Heart left ventricle (tissue), 16 donors: ENCODE measurements at regions not wholly inside any gene's neighbourhood (a gene's known extent, or its start where the extent isn't known, plus 50 kb on each side); places are given as distances from the start of the nearest gene placed in this dataset.

Experiments
- ATAC-seq, 4 donors: fragments of 200-7000 bp; cut with Tn5 transposase; one replicate each; pipeline ENCODE4 v1.9.1; 2020 to 2022; ENCODE audit warnings: moderate library complexity in 4 of 4, mild to moderate bottlenecking in 3 of 4, moderate number of reproducible peaks in 1 of 4
- DNase-seq, 5 donors: peaks; one replicate each; pipeline ENCODE4 v3.0.0-alpha.2; 2020
- H3K27ac ChIP-seq, 12 donors: fragments of 200-600 bp; sonication (generic) in 4 of 12; one replicate each; pipeline versions ENCODE4 v1.5.0 to v1.8.0; 2016 to 2022; ENCODE audit warnings: mild to moderate bottlenecking in 2 of 12
- H3K27me3 ChIP-seq, 9 donors: fragments of 200-600 bp; sonication (generic) in 2 of 9; one replicate each; pipeline versions ENCODE4 v1.5.1 to v1.8.0; 2016 to 2022; ENCODE audit warnings: mild to moderate bottlenecking in 3 of 9
- H3K36me3 ChIP-seq, 9 donors: fragments of 200-600 bp; sonication (generic) in 2 of 9; one replicate each; pipeline versions ENCODE4 v1.5.0 to v1.8.0; 2018 to 2022; ENCODE audit warnings: mild to moderate bottlenecking in 2 of 9
- H3K4me1 ChIP-seq, 12 donors: fragments of 200-600 bp; sonication (generic) in 4 of 12; one replicate each; pipeline versions ENCODE4 v1.5.0 to v1.8.0; 2016 to 2022; ENCODE audit warnings: mild to moderate bottlenecking in 3 of 12
- H3K4me3 ChIP-seq, 12 donors: fragments of 200-600 bp; sonication (generic) in 4 of 12; one replicate each; pipeline versions ENCODE4 v1.5.0 to v1.8.0; 2017 to 2022; ENCODE audit warnings: mild to moderate bottlenecking in 9 of 12, moderate library complexity in 4 of 12
- H3K9me3 ChIP-seq, 12 donors: fragments of 200-600 bp; sonication (generic) in 4 of 12; one replicate each; pipeline versions ENCODE4 v1.5.0 to v1.8.0; 2016 to 2022; ENCODE audit warnings: mild to moderate bottlenecking in 1 of 12
- POLR2A ChIP-seq, 2 donors: fragments of 450-650 bp; IDR thresholded peaks; one replicate each; pipeline ENCODE4 v1.6.1; 2017; ENCODE audit warnings: antibody characterized with exemption in 2 of 2, mild to moderate bottlenecking in 2 of 2, moderate library complexity in 2 of 2
- WGBS, 4 donors: extraction: QIAGEN DNeasy Blood & Tissue Kit in 2 of 4; methylation state at CpG; one replicate each; pipeline versions ENCODE4 v1.1.5 to v1.1.7; 2013 to 2018; 5-methylcytosine and 5-hydroxymethylcytosine counted together
- intact Hi-C, 10 donors: fragments of 100-400 bp; cut with DNase I; formaldehyde crosslinking; loops; one replicate each; pipeline versions ENCODE4 v1.11.1 to v1.14.2; 2022
- TF ChIP-seq, protein P1 (sequence below), 12 donors: fragments of 200-600 bp; sonication (generic) in 4 of 12; IDR thresholded peaks; one replicate each; pipeline versions ENCODE4 v1.5.0 to v1.8.0; 2018 to 2022; ENCODE audit warnings: antibody characterized with exemption in 12 of 12, mild to moderate bottlenecking in 5 of 12
- donor health status: ischemic (EF 13 %, LVEDD 7.1; RV severe dilation, severe dysfunction).
- donor health status: healthy with polysubstance abuse.
- donor health status: DM: no; HTN: yes; CAD: no.
- donor health status: DM: no; HTN: no; CAD: no.
- donor health status: ischemic (EF 25% LVEDD 6.9; RV normal size, moderate dysfunction).
- donor health status: ischemic (EF 25% LVEDD 5.7; RV mildly dilated, moderate dysfunction).
- donor health status: healthy.
- donor health status: DM: yes; HTN: yes; CAD: no.
- donor health status: ischemic (EF 35%, LVEDD 5.7; RV mildly dilated, moderate dysfunction).
- donor health status: nonischemic (EF 11% LVEDD 7.7; RV severe dilation, severe dysfunction).
- donor health status: DM: yes; HTN: yes; CAD: no.
- donor health status: PGD.
- donor health status: ischemic (EF 29% LVEDD 5.4; RV normal size, mild dysfunction).
- donor health status: nonischemic (EF 23%, LVEDD 6.1; RV moderate dilation, normal function).

DNA sequence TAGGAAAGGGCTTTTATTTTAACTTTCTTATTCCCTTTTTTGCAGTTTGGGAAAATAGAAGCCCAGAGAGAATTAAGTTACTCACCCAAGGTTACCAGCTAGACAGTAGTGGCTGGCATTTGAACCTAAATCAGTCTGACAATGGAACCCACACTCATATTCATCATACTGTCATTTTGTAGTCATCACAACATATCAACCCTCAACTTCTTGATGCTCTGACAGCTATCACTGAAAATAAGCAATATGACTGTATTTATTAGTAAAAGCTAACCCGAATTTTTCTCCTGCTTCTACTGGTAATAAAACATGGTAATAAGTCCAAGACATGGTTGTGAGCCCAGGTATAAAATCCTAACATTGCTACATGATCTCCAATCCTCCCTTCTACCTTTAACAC lies 585.8 kb upstream of the UBE2E2 start:
- H3K36me3 ChIP-seq = no peaks in the 10 kb centered on the region
- H3K9me3 ChIP-seq = no peaks in the 10 kb centered on the region
- 38 to 58% (median 45%) methylated on average over 1 of the region's 1 CpG for WGBS, 4 donors
- DNase-seq (no peak), ATAC-seq (no peak)
- H3K4me1 ChIP-seq = no peaks in the 10 kb centered on the region
- no peak for TF ChIP-seq POLR2A (IDR thresholded peaks at IDR 0.05)
- no peak overlapping the region for H3K4me3 ChIP-seq
- H3K27me3 ChIP-seq = no peaks in the 10 kb centered on the region
- intact Hi-C loops = no loop called here
- H3K27ac ChIP-seq = no peak overlapping the region

DNA sequence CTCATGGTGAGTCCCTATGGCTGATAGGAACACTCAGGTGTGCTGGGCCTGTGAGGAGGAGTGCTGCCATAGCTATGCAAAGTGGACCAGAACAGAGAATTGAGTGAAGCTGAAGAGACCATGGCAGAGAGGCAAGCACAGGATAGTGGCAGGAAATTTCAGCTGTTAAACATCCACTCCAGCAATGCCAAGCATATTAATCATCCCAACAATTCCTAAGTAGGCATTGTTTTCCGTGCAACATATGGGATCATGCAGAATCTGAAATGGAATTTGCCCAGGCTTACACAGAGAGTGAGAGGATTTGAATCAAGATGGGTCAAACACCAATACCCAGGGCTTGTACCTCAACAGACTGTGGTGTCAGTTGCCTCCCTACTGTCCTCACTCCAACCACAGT lies 582.6 kb upstream of the UBE2E2 start:
- no peak for DNase-seq
- H3K4me1 ChIP-seq = no peaks in the 10 kb centered on the region

DNA sequence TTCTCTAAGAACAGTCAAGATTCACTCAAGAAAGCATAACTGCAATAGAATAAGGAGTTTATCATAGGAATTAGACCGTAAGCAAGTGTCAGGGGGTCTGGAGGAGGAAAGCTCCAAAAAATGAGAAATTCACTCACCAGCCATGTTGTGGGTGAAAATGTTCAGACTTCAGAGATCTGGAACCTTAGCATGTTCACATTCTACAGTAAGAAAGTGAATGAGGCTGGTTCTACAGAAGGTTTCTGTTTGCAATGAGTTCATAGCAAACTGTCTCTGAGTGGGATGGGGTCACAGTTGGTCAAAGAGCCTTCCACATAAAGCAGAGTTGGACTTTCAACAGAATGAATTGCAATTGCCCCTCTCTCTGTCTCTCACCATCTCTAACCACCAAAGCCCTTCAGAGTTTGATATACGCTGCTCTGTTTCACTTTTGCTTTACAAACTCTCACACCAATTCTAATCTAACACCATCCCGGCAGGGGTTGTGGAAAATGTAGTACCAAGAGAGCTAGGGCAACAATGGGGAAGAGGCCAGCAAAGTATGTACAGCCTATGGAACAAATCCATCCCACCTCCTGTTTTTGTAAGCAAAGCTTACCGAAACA lies 581.8 kb upstream of the UBE2E2 start:
- H3K27ac ChIP-seq = no peak overlapping the region
- TF ChIP-seq, protein P1, sequence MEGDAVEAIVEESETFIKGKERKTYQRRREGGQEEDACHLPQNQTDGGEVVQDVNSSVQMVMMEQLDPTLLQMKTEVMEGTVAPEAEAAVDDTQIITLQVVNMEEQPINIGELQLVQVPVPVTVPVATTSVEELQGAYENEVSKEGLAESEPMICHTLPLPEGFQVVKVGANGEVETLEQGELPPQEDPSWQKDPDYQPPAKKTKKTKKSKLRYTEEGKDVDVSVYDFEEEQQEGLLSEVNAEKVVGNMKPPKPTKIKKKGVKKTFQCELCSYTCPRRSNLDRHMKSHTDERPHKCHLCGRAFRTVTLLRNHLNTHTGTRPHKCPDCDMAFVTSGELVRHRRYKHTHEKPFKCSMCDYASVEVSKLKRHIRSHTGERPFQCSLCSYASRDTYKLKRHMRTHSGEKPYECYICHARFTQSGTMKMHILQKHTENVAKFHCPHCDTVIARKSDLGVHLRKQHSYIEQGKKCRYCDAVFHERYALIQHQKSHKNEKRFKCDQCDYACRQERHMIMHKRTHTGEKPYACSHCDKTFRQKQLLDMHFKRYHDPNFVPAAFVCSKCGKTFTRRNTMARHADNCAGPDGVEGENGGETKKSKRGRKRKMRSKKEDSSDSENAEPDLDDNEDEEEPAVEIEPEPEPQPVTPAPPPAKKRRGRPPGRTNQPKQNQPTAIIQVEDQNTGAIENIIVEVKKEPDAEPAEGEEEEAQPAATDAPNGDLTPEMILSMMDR (IDR thresholded peaks at IDR 0.05) = no peak
- no peak for TF ChIP-seq POLR2A (IDR thresholded peaks at IDR 0.05)
- no peaks in the 10 kb centered on the region for H3K4me1 ChIP-seq
- H3K4me3 ChIP-seq = no peak overlapping the region
- no peaks in the 10 kb centered on the region for H3K36me3 ChIP-seq
- DNase-seq (no peak), ATAC-seq (no peak)
- intact Hi-C loops = no loop called here
- H3K27me3 ChIP-seq = no peaks in the 10 kb centered on the region
- H3K9me3 ChIP-seq = peaks cover 0 to 11% (median 0%) of the 10 kb centered on the region in 12 donors
- 79 to 92% (median 82%) methylated on average over 4 of the region's 4 CpGs for WGBS, 4 donors

More for the DNA sequence above, 582.6 kb upstream of the UBE2E2 start:
- H3K36me3 ChIP-seq = no peaks in the 10 kb centered on the region
- intact Hi-C loops = no loop called here
- WGBS, 4 donors = 72 to 88% (median 76%) methylated on average over 1 of the region's 1 CpG
- H3K27me3 ChIP-seq = no peaks in the 10 kb centered on the region
- ATAC-seq = no peak
- no peak overlapping the region for H3K27ac ChIP-seq
- H3K9me3 ChIP-seq = peaks cover 0 to 4% (median 0%) of the 10 kb centered on the region in 12 donors
- TF ChIP-seq POLR2A (IDR thresholded peaks at IDR 0.05) = no peak
- TF ChIP-seq, protein P1 (IDR thresholded peaks at IDR 0.05) = no peak
- no peak overlapping the region for H3K4me3 ChIP-seq

DNA sequence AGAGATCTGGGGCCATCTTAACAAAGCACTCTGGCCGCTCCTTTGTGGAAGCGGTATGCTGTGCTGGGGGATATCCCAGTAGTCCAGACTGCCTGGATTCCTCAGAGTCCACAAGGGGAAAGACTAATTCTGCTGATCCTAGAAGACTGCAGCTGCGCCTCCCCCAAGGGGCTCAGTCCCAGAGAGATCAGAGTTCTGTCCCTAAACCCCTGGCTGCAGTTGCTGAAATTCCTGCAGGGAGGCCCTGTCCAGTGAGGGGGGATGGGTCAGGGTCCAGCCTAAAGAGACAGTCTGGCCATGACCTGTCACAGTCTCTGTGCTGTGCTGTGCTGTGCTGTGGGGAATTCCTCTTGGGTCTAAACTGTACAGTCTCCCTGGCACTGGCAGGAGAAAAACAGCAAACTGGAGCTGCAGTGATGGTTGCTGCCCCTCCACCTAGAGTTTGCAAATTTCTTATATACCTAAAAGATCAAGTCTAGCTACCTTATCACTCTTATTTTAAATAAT lies 575.1 kb upstream of the UBE2E2 start:
- WGBS, 4 donors = 77 to 89% (median 86%) methylated on average over 3 of the region's 3 CpGs
- no peak overlapping the region for H3K4me3 ChIP-seq
- no peaks in the 10 kb centered on the region for H3K36me3 ChIP-seq
- ATAC-seq (no peak), DNase-seq (no peak)
- TF ChIP-seq, protein P1 (IDR thresholded peaks at IDR 0.05) = no peak
- no peak for TF ChIP-seq POLR2A (IDR thresholded peaks at IDR 0.05)
- no peaks in the 10 kb centered on the region for H3K4me1 ChIP-seq
- H3K9me3 ChIP-seq = peaks cover 0 to 21% (median 0%) of the 10 kb centered on the region in 12 donors
- no peak overlapping the region for H3K27ac ChIP-seq
- no peaks in the 10 kb centered on the region for H3K27me3 ChIP-seq
- intact Hi-C loops = no loop called here

DNA sequence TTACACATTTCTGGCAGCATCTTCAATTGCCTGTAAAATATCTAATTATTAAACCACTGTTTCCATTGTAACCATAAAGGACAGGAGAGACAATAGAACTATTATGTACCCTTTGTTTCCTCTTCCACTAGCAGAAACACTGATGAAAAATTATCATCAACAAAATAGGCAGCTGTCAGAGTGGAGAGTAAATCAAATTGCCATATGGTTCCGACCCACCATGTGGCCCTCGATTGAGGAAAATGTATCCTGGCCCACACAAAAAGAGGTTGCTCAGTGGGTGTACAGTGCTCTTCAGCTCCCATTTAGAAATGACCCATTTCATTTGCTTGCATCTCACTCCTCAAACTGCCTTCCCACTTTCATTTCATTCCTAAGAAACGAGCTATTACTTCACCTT lies 570.6 kb upstream of the UBE2E2 start:
- intact Hi-C loops = no loop called here
- TF ChIP-seq, protein P1 (IDR thresholded peaks at IDR 0.05) = no peak
- no peak for TF ChIP-seq POLR2A (IDR thresholded peaks at IDR 0.05)
- 69 to 77% (median 76%) methylated on average over 3 of the region's 3 CpGs for WGBS, 4 donors
- ATAC-seq (no peak), DNase-seq (no peak)
- no peaks in the 10 kb centered on the region for H3K36me3 ChIP-seq
- H3K4me3 ChIP-seq = no peak overlapping the region
- no peaks in the 10 kb centered on the region for H3K27me3 ChIP-seq
- H3K27ac ChIP-seq = no peak overlapping the region
- no peaks in the 10 kb centered on the region for H3K4me1 ChIP-seq
- H3K9me3 ChIP-seq = peaks cover 0 to 11% (median 0%) of the 10 kb centered on the region in 12 donors
